Endometrium (tissue), 2 donors: ENCODE measurements at regions not wholly inside any gene's neighbourhood (a gene's known extent, or its start where the extent isn't known, plus 50 kb on each side); places are given as distances from the start of the nearest gene placed in this dataset.
"Not testable (repeated sequence)": the region's sequence is repeated elsewhere in the genome, so short reads cannot be mapped to it uniquely, and the experiment has no call there.

Source experiments
- FAIRE-seq: peaks from 2 replicates; lab custom pipeline; 2012; peaks lifted over from hg19 to GRCh38; lab: Jason Lieb, UNC
- donor health status: control.
- donor health status: control.

- no peak for FAIRE-seq
Measured at GRCh38 chr1:166616206-166616605, 223.1 kb upstream of the POGK start.

DNA sequence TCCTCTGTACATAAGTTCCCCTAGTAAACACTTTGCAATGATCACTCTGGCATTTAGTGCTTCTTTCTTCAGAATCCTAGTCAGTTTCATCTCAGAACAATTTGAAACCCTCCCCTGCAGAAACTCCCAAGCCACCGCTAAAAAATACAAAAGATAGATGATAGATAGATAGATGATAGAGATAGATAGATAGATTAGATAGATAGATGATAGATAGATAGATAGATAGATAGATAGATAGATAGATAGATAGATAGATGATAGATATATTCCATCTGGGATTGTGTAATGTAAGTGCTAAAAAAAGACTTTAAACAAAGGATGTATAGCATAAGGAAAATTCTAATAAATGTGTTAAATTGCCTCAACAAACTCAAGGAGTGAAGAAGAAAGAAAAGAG, 212.6 kb upstream of the POGK start:
- no peak for FAIRE-seq

GRCh38 chr1:166627558-166627957, 211.7 kb upstream of the POGK start:
- FAIRE-seq, result no peak

GRCh38 chr1:166628259-166628658, 211.0 kb upstream of the POGK start:
- FAIRE-seq, result no peak

- FAIRE-seq, result no peak
Measured at GRCh38 chr1:166629946-166630345, 209.3 kb upstream of the POGK start.

GRCh38 chr1:166630369-166630768, 208.9 kb upstream of the POGK start:
- no peak for FAIRE-seq

DNA sequence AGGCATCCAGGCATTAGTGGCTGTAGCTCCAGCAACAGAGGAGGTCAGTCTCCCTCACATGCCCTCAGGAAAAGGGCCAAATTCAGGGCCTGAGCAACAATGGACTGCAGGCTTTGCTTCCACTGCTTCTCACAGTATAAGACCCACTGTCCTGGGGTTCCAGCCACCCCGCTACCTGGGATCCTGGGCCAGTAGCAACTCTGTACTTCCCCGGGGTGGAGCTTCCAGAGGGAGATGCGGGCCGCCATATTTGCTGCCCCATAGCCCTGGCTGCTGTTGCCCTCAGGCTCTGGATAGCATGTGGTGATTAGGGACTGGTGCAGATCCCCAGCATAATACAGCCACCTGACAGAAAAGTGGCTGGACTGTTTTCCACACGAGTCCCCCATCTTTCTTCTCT, 201.1 kb upstream of the POGK start:
- FAIRE-seq, result no peak

DNA sequence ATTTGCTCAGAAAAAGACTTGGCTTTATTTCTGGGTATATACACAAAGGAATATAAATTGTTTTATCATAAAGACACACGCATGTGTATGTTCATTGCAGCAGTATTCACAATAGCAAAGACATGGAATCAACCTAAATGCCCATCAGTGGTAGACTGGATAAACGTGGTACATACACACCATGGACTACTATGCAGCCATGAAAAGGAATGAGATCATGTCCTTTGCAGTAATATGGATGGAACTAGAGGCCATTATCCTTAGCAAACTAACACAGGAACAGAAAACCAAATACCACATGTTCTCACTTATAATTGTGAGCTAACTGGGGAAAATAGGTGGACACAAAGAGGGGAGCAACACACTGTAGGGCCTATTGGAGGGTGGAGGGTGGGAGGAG, 182.0 kb upstream of the POGK start:
- not testable (repeated sequence) for FAIRE-seq

GRCh38 chr1:166666790-166667189, 172.5 kb upstream of the POGK start:
- FAIRE-seq, result not testable (repeated sequence)

- not testable (repeated sequence) for FAIRE-seq
Measured at GRCh38 chr1:166667600-166667999, 171.7 kb upstream of the POGK start.

DNA sequence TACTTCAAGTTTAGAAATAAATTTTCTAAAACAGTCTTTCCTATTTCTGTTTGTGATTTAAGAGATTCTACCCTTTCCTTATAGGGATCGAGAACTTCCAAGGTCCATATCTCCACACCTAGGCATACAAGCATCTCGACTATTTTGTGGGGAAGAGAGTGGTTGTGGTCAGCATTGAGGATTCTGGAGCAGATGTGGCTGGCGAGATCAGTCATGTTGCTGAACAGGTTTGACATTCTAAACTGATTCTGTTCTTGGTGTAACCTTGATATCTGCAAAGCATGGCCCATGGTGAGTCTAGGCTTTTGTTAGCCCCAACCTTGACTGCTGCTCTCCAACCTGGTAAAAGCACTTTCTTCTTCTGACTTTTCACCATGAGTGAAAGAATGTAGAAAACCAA, 167.6 kb upstream of the POGK start:
- FAIRE-seq, result no peak

DNA sequence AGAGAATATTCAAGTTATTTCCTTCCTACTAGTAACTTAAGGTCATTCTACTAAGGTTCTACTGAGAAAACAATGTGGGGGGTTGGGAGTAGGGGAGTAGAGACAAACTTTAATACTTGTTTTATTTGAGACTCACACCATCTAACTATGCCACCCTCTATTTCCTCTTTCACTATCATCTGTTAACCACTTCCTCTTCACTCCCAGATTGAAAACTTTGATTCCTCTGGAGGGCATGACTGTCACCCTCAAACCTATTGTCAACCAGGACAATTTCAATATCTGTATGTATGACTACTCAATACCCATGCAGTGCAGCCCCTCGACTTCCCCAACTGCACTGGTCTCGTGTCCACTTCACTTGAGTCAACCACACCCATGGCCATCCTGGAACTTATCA, 165.6 kb upstream of the POGK start:
- FAIRE-seq, result no peak

GRCh38 chr1:166675213-166675612, 164.1 kb upstream of the POGK start:
- FAIRE-seq, result no peak

GRCh38 chr1:166676981-166677380, 162.3 kb upstream of the POGK start:
- FAIRE-seq, result no peak

- FAIRE-seq, result peak; percentile 57
Measured at GRCh38 chr1:166679369-166679768, 159.9 kb upstream of the POGK start.

DNA sequence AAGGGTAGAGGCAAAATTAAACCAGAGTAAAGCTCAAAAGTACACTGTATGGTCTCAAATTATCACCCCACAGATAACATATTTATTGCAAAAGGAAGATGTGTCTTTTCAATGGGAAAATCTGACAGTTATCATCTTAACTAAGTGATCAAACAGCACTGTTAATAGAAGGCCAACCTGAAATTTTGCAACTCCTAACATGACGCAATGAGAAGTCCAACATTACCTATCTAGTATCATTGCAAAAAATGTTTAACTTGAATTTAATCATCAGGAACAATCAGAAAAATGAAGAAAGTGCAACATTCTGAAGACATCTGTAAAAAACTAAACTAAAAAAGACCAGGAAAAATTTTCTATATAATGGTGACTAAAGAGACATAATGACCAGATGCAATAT, 156.7 kb upstream of the POGK start:
- no peak for FAIRE-seq

- FAIRE-seq, result not testable (repeated sequence)
Measured at GRCh38 chr1:166684669-166685068, 154.6 kb upstream of the POGK start.

DNA sequence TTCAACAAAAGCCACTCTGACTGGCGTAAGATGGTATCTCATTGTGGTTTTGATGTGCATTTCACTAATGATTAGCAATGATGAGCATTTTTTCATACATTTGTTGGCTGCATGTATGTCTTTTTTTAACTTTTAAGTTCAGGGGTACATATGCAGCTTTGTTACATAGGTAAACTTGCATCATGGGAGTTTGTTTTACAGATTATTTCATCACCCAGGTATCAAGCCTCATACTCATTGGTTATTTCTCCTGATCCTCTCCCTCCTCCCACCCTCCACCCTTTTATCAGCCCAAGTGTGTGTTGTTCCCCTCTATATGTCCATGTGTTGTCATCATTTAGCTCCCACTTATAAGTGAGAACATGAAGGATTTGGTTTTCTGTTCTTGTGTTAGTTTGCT, 154.1 kb upstream of the POGK start:
- no peak for FAIRE-seq

- not testable (repeated sequence) for FAIRE-seq
Measured at GRCh38 chr1:166685891-166686290, 153.4 kb upstream of the POGK start.

- FAIRE-seq, result not testable (repeated sequence)
Measured at GRCh38 chr1:166690596-166690995, 148.7 kb upstream of the POGK start.

DNA sequence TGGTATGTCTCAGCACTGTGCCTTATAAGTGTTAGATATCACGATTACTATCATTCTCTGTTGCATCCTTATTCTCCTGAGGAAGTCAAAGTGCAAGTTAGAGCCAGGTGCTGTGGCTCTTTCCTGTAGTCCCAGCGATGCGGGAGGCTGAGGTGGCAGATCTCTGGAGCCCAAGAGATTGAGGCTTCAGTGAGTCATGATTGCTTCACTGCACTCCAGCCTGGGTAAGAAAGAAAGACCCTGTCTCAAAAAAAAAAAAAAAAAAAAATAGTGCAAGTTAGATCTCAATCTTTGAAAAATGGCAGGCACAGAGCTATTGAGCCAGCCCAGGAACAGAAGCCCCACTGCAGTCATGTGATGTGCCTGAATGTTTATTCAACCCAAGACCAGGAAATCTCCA, 147.8 kb upstream of the POGK start:
- no peak for FAIRE-seq

- no peak for FAIRE-seq
Measured at GRCh38 chr1:166692346-166692745, 146.9 kb upstream of the POGK start.

GRCh38 chr1:166693158-166693557, 146.1 kb upstream of the POGK start:
- FAIRE-seq, result no peak

DNA sequence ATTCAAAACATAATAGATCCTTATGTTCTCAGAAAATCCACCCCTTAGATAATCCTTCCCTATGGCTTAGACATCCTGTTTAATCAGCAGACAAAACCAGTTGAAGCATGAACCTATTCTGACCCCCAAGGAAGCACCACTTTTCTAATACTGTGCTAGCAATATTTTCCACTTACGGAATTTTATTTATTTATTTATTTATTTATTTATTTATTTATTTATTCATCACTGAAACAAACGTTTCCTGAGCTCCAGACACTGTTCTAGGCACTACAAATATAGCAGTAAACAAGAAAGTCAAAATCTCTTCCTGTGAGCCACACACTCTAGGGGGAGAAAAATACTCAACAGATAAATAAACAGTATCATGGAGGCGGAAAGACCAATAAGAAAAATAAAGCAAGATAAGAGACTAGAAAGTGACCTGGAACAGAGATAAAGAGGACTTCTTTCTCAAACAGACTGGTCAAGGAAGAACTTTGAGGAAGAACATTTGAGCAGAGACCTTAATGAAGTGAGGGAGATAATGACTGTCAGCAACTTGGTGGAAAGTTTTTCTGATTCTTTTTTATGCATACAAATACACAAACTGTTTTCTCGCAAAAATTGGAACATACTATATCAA, 145.5 kb upstream of the POGK start:
- FAIRE-seq, result no peak

GRCh38 chr1:166695115-166695514, 144.2 kb upstream of the POGK start:
- FAIRE-seq, result no peak
